ENCODE measurements at regions not wholly inside any gene's neighbourhood (a gene's known extent, or its start where the extent isn't known, plus 50 kb on each side); places are given as distances from the start of the nearest gene placed in this dataset.

DNA sequence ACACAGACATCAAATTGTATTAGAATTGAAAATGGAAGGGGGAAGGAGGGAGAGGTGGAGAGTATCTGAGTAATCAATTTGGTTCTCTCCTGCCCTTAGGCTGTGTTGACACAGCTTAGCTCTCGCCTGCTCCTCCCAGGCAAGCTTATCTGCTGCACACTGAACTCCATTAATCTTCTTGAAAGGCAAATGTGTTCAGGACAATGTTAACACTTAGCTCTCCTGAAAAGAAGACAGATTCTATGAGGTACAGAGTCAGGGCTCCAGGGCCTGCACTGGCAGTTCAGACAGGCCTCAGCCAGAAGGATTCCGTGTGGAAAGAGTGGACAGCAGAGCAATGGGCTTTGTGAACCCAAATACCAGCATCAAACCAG is 430.0 kb upstream of the TNP1 start:
- no peak for TF ChIP-seq POLR2A (IDR thresholded peaks at IDR 0.05)
- TF ChIP-seq, protein P1, sequence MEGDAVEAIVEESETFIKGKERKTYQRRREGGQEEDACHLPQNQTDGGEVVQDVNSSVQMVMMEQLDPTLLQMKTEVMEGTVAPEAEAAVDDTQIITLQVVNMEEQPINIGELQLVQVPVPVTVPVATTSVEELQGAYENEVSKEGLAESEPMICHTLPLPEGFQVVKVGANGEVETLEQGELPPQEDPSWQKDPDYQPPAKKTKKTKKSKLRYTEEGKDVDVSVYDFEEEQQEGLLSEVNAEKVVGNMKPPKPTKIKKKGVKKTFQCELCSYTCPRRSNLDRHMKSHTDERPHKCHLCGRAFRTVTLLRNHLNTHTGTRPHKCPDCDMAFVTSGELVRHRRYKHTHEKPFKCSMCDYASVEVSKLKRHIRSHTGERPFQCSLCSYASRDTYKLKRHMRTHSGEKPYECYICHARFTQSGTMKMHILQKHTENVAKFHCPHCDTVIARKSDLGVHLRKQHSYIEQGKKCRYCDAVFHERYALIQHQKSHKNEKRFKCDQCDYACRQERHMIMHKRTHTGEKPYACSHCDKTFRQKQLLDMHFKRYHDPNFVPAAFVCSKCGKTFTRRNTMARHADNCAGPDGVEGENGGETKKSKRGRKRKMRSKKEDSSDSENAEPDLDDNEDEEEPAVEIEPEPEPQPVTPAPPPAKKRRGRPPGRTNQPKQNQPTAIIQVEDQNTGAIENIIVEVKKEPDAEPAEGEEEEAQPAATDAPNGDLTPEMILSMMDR (IDR thresholded peaks at IDR 0.05) = no peak

Measured in testis (tissue), 2 donors.